WTC11 (cell line): ENCODE measurements at regions not wholly inside any gene's neighbourhood (a gene's known extent, or its start where the extent isn't known, plus 50 kb on each side); places are given as distances from the start of the nearest gene placed in this dataset.

ENCODE experiments used
- NFE2L1 ChIP-seq: sonication (generic); formaldehyde crosslinking; IDR thresholded peaks from 2 replicates; pipeline ENCODE4 v1.8.1; 2023; ENCODE audit warnings: missing genetic modification reagents
- TF ChIP-seq, protein P1 (sequence below): fragments of 200-600 bp; IDR thresholded peaks from 2 replicates; pipeline ENCODE4 v1.8.0; 2022; ENCODE audit warnings: antibody characterized with exemption
- TF ChIP-seq, protein P2 (sequence below): sonication (generic); formaldehyde crosslinking; conservative IDR thresholded peaks from 2 replicates; pipeline ENCODE4 v1.8.1; 2022; ENCODE audit warnings: mild to moderate bottlenecking, missing genetic modification reagents

DNA sequence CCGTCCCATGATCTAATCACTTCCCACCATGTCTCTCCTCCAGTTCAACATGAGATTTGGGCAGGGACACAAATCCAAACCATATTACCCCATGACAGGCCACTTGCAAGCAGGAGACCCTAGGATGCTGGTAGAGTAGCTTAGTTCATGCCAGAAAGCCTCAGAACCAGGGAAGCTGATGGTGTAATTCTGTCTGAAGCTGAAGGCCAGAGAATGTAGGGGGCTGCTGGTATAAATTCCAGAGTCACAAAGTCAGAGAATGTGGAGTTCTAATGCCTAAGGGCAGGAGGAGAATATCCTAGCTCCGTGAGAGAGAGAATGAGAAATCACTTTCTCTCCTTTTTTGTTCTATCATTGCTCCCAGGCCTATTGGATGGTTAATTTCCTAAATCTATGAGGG, 90.3 kb upstream of the IMPG1 start:
- TF ChIP-seq NFE2L1 (CRISPR knock-in tag), result no peak
- TF ChIP-seq, protein P1, sequence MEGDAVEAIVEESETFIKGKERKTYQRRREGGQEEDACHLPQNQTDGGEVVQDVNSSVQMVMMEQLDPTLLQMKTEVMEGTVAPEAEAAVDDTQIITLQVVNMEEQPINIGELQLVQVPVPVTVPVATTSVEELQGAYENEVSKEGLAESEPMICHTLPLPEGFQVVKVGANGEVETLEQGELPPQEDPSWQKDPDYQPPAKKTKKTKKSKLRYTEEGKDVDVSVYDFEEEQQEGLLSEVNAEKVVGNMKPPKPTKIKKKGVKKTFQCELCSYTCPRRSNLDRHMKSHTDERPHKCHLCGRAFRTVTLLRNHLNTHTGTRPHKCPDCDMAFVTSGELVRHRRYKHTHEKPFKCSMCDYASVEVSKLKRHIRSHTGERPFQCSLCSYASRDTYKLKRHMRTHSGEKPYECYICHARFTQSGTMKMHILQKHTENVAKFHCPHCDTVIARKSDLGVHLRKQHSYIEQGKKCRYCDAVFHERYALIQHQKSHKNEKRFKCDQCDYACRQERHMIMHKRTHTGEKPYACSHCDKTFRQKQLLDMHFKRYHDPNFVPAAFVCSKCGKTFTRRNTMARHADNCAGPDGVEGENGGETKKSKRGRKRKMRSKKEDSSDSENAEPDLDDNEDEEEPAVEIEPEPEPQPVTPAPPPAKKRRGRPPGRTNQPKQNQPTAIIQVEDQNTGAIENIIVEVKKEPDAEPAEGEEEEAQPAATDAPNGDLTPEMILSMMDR, result no peak
- TF ChIP-seq, protein P2, sequence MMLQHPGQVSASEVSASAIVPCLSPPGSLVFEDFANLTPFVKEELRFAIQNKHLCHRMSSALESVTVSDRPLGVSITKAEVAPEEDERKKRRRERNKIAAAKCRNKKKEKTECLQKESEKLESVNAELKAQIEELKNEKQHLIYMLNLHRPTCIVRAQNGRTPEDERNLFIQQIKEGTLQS (CRISPR knock-in tag), result no peak
